ENCODE measurements at regions not wholly inside any gene's neighbourhood (a gene's known extent, or its start where the extent isn't known, plus 50 kb on each side); places are given as distances from the start of the nearest gene placed in this dataset.

- H3K27ac Mint-ChIP-seq: no peak overlapping the region
- H3K36me3 Mint-ChIP-seq (ENCODE audit: low read depth): no peaks in the 10 kb centered on the region
- Histone ChIP-seq H3F3A (replicated peaks; ENCODE audit: low read depth) (no peaks in the 10 kb centered on the region), H3K4me3 (no peak overlapping the region), H3K36me3 (ENCODE audit: insufficient read depth) (no peaks in the 10 kb centered on the region), H3K4me2 (no peak overlapping the region), H2AFZ (no peak overlapping the region), H3K4me1 (ENCODE audit: insufficient read depth) (no peaks in the 10 kb centered on the region), H3K27me3 (ENCODE audit: insufficient read depth) (no peaks in the 10 kb centered on the region), H3K79me2 (replicated peaks; ENCODE audit: insufficient read depth) (no peaks in the 10 kb centered on the region), H3K9me2 (ENCODE audit: insufficient read depth) (peaks cover 5% of the 10 kb centered on the region; the same call in 1 of the 2 replicates), H4K20me1 (replicated peaks; ENCODE audit: insufficient read depth) (no peaks in the 10 kb centered on the region), H3K27ac (ENCODE audit: low read depth) (no peak overlapping the region)
- TF ChIP-seq POLR2AphosphoS5 (IDR thresholded peaks at IDR 0.05; ENCODE audit: low read depth): no peak
- TF ChIP-seq STAT1 (IDR thresholded peaks at IDR 0.05; ENCODE audit: unreplicated experiment): no peak
- TF ChIP-seq ZNF114 (CRISPR knock-in tag; IDR thresholded peaks at IDR 0.05): no peak
- no peak for TF ChIP-seq EZH2phosphoT487 (IDR thresholded peaks at IDR 0.05; ENCODE audit: unreplicated experiment)
- TF ChIP-seq, protein P1, sequence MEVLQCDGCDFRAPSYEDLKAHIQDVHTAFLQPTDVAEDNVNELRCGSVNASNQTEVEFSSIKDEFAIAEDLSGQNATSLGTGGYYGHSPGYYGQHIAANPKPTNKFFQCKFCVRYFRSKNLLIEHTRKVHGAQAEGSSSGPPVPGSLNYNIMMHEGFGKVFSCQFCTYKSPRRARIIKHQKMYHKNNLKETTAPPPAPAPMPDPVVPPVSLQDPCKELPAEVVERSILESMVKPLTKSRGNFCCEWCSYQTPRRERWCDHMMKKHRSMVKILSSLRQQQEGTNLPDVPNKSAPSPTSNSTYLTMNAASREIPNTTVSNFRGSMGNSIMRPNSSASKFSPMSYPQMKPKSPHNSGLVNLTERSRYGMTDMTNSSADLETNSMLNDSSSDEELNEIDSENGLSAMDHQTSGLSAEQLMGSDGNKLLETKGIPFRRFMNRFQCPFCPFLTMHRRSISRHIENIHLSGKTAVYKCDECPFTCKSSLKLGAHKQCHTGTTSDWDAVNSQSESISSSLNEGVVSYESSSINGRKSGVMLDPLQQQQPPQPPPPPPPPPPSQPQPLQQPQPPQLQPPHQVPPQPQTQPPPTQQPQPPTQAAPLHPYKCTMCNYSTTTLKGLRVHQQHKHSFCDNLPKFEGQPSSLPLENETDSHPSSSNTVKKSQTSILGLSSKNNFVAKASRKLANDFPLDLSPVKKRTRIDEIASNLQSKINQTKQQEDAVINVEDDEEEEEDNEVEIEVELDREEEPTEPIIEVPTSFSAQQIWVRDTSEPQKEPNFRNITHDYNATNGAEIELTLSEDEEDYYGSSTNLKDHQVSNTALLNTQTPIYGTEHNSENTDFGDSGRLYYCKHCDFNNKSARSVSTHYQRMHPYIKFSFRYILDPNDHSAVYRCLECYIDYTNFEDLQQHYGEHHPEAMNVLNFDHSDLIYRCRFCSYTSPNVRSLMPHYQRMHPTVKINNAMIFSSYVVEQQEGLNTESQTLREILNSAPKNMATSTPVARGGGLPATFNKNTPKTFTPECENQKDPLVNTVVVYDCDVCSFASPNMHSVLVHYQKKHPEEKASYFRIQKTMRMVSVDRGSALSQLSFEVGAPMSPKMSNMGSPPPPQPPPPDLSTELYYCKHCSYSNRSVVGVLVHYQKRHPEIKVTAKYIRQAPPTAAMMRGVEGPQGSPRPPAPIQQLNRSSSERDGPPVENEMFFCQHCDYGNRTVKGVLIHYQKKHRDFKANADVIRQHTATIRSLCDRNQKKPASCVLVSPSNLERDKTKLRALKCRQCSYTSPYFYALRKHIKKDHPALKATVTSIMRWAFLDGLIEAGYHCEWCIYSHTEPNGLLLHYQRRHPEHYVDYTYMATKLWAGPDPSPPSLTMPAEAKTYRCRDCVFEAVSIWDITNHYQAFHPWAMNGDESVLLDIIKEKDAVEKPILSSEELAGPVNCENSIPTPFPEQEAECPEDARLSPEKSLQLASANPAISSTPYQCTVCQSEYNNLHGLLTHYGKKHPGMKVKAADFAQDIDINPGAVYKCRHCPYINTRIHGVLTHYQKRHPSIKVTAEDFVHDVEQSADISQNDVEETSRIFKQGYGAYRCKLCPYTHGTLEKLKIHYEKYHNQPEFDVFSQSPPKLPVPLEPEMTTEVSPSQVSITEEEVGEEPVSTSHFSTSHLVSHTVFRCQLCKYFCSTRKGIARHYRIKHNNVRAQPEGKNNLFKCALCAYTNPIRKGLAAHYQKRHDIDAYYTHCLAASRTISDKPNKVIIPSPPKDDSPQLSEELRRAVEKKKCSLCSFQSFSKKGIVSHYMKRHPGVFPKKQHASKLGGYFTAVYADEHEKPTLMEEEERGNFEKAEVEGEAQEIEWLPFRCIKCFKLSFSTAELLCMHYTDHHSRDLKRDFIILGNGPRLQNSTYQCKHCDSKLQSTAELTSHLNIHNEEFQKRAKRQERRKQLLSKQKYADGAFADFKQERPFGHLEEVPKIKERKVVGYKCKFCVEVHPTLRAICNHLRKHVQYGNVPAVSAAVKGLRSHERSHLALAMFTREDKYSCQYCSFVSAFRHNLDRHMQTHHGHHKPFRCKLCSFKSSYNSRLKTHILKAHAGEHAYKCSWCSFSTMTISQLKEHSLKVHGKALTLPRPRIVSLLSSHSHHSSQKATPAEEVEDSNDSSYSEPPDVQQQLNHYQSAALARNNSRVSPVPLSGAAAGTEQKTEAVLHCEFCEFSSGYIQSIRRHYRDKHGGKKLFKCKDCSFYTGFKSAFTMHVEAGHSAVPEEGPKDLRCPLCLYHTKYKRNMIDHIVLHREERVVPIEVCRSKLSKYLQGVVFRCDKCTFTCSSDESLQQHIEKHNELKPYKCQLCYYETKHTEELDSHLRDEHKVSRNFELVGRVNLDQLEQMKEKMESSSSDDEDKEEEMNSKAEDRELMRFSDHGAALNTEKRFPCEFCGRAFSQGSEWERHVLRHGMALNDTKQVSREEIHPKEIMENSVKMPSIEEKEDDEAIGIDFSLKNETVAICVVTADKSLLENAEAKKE (CRISPR knock-in tag; IDR thresholded peaks at IDR 0.05): no peak
- no peak for TF ChIP-seq CREB1 (CRISPR knock-in tag; IDR thresholded peaks at IDR 0.05; ENCODE audit: low read depth)
- no peak for TF ChIP-seq JUNB (IDR thresholded peaks at IDR 0.05; ENCODE audit: unreplicated experiment)
- TF ChIP-seq EZH2 (IDR thresholded peaks at IDR 0.05; ENCODE audit: low read depth, unreplicated experiment): no peak
- no peak for TF ChIP-seq ZNF331 (CRISPR knock-in tag; IDR thresholded peaks at IDR 0.05; ENCODE audit: low read depth)
- TF ChIP-seq, protein P2, sequence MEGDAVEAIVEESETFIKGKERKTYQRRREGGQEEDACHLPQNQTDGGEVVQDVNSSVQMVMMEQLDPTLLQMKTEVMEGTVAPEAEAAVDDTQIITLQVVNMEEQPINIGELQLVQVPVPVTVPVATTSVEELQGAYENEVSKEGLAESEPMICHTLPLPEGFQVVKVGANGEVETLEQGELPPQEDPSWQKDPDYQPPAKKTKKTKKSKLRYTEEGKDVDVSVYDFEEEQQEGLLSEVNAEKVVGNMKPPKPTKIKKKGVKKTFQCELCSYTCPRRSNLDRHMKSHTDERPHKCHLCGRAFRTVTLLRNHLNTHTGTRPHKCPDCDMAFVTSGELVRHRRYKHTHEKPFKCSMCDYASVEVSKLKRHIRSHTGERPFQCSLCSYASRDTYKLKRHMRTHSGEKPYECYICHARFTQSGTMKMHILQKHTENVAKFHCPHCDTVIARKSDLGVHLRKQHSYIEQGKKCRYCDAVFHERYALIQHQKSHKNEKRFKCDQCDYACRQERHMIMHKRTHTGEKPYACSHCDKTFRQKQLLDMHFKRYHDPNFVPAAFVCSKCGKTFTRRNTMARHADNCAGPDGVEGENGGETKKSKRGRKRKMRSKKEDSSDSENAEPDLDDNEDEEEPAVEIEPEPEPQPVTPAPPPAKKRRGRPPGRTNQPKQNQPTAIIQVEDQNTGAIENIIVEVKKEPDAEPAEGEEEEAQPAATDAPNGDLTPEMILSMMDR (conservative IDR thresholded peaks at IDR 0.05; ENCODE audit: low read depth in 2 of 2): no peak
- TF ChIP-seq NANOG (IDR thresholded peaks at IDR 0.05; ENCODE audit: borderline replicate concordance): no peak
- TF ChIP-seq, protein P3, sequence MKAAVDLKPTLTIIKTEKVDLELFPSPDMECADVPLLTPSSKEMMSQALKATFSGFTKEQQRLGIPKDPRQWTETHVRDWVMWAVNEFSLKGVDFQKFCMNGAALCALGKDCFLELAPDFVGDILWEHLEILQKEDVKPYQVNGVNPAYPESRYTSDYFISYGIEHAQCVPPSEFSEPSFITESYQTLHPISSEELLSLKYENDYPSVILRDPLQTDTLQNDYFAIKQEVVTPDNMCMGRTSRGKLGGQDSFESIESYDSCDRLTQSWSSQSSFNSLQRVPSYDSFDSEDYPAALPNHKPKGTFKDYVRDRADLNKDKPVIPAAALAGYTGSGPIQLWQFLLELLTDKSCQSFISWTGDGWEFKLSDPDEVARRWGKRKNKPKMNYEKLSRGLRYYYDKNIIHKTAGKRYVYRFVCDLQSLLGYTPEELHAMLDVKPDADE (IDR thresholded peaks at IDR 0.05): no peak
- no peak for TF ChIP-seq REST (IDR thresholded peaks at IDR 0.05; ENCODE audit: unreplicated experiment)
- ATAC-seq (no peak), DNase-seq (ENCODE audit: low spot score) (no peak)
- no peaks in the 10 kb centered on the region; the same call in 2 of the 3 replicates for H3K9me3 Mint-ChIP-seq
- H3K27me3 Mint-ChIP-seq (ENCODE audit: insufficient read depth, low read depth, poor library complexity): peaks cover 5% of the 10 kb centered on the region
- peaks cover 6% of the 10 kb centered on the region; the same call in 2 of the 3 replicates for H3K4me1 Mint-ChIP-seq
- no peak overlapping the region for H3K4me3 Mint-ChIP-seq
Observed at GRCh38 chr2:239610457-239611221, 209.8 kb upstream of the HDAC4 start.
